Thyroid gland (tissue), 4 donors: ENCODE measurements at regions not wholly inside any gene's neighbourhood (a gene's known extent, or its start where the extent isn't known, plus 50 kb on each side); places are given as distances from the start of the nearest gene placed in this dataset.

Source experiments
- POLR2A ChIP-seq, 2 donors: fragments of 450-650 bp; IDR thresholded peaks; one replicate each; pipeline ENCODE4 v1.6.1; 2017; ENCODE audit warnings: antibody characterized with exemption in 2 of 2, mild to moderate bottlenecking in 2 of 2, moderate library complexity in 1 of 2
- TF ChIP-seq, protein P1 (sequence below), 6 experiments: fragments of 200-600 bp in 3 of 6; fragments of 450-650 bp in 3 of 6; sonication (generic) in 3 of 6; IDR thresholded peaks; one replicate each; pipeline ENCODE4 v1.5.1; 2016 to 2019; ENCODE audit warnings: antibody characterized with exemption in 6 of 6, mild to moderate bottlenecking in 2 of 6, inconsistent platforms in 1 of 6, moderate library complexity in 1 of 6

DNA sequence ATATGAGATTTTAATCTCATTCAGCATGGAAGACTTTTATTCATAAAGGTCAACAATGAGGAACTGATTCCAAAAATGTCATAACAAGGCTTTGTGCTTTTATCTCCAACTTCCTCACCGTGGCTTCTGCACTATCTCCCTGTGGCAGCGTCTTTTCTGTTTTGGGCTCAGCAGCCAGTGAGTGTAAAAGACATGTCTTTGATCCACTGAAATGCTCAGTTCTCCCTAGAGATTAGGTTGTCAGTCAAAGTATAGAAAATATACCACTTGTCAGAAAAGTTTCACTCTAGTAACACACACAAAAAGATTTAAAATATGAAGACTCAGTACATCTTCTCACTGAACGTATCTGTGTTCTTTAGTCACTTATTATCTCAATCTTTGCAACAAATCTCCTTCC is 901.8 kb upstream of the ZWINT start:
- no peak for TF ChIP-seq POLR2A (IDR thresholded peaks at IDR 0.05)
- TF ChIP-seq, protein P1, sequence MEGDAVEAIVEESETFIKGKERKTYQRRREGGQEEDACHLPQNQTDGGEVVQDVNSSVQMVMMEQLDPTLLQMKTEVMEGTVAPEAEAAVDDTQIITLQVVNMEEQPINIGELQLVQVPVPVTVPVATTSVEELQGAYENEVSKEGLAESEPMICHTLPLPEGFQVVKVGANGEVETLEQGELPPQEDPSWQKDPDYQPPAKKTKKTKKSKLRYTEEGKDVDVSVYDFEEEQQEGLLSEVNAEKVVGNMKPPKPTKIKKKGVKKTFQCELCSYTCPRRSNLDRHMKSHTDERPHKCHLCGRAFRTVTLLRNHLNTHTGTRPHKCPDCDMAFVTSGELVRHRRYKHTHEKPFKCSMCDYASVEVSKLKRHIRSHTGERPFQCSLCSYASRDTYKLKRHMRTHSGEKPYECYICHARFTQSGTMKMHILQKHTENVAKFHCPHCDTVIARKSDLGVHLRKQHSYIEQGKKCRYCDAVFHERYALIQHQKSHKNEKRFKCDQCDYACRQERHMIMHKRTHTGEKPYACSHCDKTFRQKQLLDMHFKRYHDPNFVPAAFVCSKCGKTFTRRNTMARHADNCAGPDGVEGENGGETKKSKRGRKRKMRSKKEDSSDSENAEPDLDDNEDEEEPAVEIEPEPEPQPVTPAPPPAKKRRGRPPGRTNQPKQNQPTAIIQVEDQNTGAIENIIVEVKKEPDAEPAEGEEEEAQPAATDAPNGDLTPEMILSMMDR (IDR thresholded peaks at IDR 0.05) = no peak
